ENCODE measurements at regions not wholly inside any gene's neighbourhood (a gene's known extent, or its start where the extent isn't known, plus 50 kb on each side); places are given as distances from the start of the nearest gene placed in this dataset.

DNA sequence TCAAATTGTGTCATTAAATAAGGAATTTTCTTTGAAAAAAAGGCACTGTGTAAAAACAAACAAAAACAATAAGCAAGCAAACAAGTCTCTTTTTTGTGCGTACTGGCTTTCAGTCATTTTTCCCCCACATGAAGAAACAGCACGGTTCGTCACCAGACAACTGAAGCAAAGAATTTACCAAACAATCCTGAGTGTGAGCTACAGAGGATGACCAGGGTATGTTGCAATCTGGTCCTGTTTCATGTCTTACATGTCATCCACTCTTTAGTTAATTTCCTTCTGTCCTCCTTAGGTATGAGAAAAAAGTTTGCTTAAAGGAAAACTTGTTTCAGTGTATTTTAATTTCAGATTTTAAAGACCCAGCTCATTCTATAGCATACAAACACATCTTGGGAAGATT, 1080.7 kb upstream of the NUDT12 start:
- Histone ChIP-seq H3K9ac (ENCODE audit: extremely low read depth, insufficient read length, low read length) (no peak overlapping the region), H3K4me1 (ENCODE audit: insufficient read depth, low read length) (no peaks in the 10 kb centered on the region), H3K27ac (ENCODE audit: insufficient read length, low read depth, low read length) (no peak overlapping the region), H3K23ac (ENCODE audit: insufficient read length, low read depth, low read length) (no peak overlapping the region), H3K27me3 (ENCODE audit: insufficient read depth, low read length) (no peaks in the 10 kb centered on the region), H2BK12ac (ENCODE audit: insufficient read length, low read depth, low read length) (no peak overlapping the region), H3K9me3 (ENCODE audit: control insufficient read depth, low read depth, low read length) (no peaks in the 10 kb centered on the region), H3K56ac (ENCODE audit: insufficient read length, low read depth, low read length) (no peak overlapping the region), H2BK15ac (ENCODE audit: low read depth, low read length) (no peak overlapping the region), H3K14ac (ENCODE audit: insufficient read depth, low read length) (no peak overlapping the region), H3T11ph (ENCODE audit: low read length) (no peak overlapping the region), H3K79me2 (ENCODE audit: insufficient read depth, low read length) (no peaks in the 10 kb centered on the region), H3K79me1 (ENCODE audit: insufficient read depth, low read depth, low read length, poor library complexity, severe bottlenecking) (no peaks in the 10 kb centered on the region), H2BK20ac (ENCODE audit: low read depth, low read length, poor library complexity, severe bottlenecking) (no peak overlapping the region), H3K4me2 (ENCODE audit: insufficient read depth, insufficient read length, low read length) (no peak overlapping the region), H3K18ac (ENCODE audit: insufficient read length, low read depth, low read length) (no peak overlapping the region), H2AFZ (ENCODE audit: low read length) (no peak overlapping the region), H4K5ac (ENCODE audit: insufficient read length, low read depth, low read length) (no peak overlapping the region), H4K91ac (ENCODE audit: insufficient read length, low read depth, low read length) (no peak overlapping the region), H2AK5ac (ENCODE audit: insufficient read length, low read length) (no peak overlapping the region), H4K20me1 (ENCODE audit: control insufficient read depth, insufficient read depth, insufficient read length) (no peaks in the 10 kb centered on the region), H2BK120ac (ENCODE audit: low read depth, low read length, poor library complexity, severe bottlenecking) (no peak overlapping the region), H3K23me2 (ENCODE audit: insufficient read length, low read depth, low read length, poor library complexity, severe bottlenecking) (no peaks in the 10 kb centered on the region), H3K4ac (ENCODE audit: low read depth, low read length) (no peak overlapping the region), H4K8ac (replicated peaks; ENCODE audit: insufficient read length, low read depth, low read length) (no peak overlapping the region), H2BK5ac (ENCODE audit: insufficient read length, low read length) (no peak overlapping the region)
- WGBS (ENCODE audit: extremely low coverage, insufficient read length, low lambda C conversion rate), result no CpG with 5 or more reads among the region's 3 CpGs
- H3K9me3 Mint-ChIP-seq, result no peaks in the 10 kb centered on the region
- H3K36me3 Mint-ChIP-seq (ENCODE audit: insufficient read depth in 1 of 3, low read depth in 3 of 3), result no peaks in the 10 kb centered on the region
- H3K27me3 Mint-ChIP-seq (ENCODE audit: low read depth), result peaks cover 43% of the 10 kb centered on the region
- TF ChIP-seq CTCF (conservative IDR thresholded peaks at IDR 0.05), result no peak
- H3K27ac Mint-ChIP-seq, result no peak overlapping the region
- no peak overlapping the region for H3K4me3 Mint-ChIP-seq
- no peak for DNase-seq
- no peaks in the 10 kb centered on the region for H3K4me1 Mint-ChIP-seq
